ENCODE measurements at regions not wholly inside any gene's neighbourhood (a gene's known extent, or its start where the extent isn't known, plus 50 kb on each side); places are given as distances from the start of the nearest gene placed in this dataset.
"Not testable (repeated sequence)": the region's sequence is repeated elsewhere in the genome, so short reads cannot be mapped to it uniquely, and the experiment has no call there.

- no peak for DNase-seq
Measured at GRCh38 chr13:43946281-43946680, 66.6 kb downstream of the LACC1 start.

GRCh38 chr13:43947897-43948458, 68.3 kb downstream of the LACC1 start:
- no peak for DNase-seq

GRCh38 chr13:43953370-43953769, 73.7 kb downstream of the LACC1 start:
- DNase-seq = no peak

GRCh38 chr13:43956975-43957374, 77.3 kb downstream of the LACC1 start:
- not testable (repeated sequence) for DNase-seq

- no peak for DNase-seq
Measured at GRCh38 chr13:43959291-43959690, 79.6 kb downstream of the LACC1 start.

- DNase-seq = no peak
Measured at GRCh38 chr13:43961909-43962308, 82.2 kb downstream of the LACC1 start.

GRCh38 chr13:43963726-43964125, 84.0 kb downstream of the LACC1 start:
- no peak for DNase-seq

GRCh38 chr13:43964698-43965458, 85.2 kb downstream of the LACC1 start:
- no peak for DNase-seq

GRCh38 chr13:43965459-43965845, 85.7 kb downstream of the LACC1 start:
- no peak for DNase-seq

GRCh38 chr13:43968251-43968942, 88.7 kb downstream of the LACC1 start:
- DNase-seq = not testable (repeated sequence)

- DNase-seq = not testable (repeated sequence)
Measured at GRCh38 chr13:43968943-43969690, 89.4 kb downstream of the LACC1 start.

- not testable (repeated sequence) for DNase-seq
Measured at GRCh38 chr13:43969919-43970318, 90.2 kb downstream of the LACC1 start.

GRCh38 chr13:43970520-43971242, 91.0 kb downstream of the LACC1 start:
- DNase-seq = not testable (repeated sequence)

GRCh38 chr13:43971324-43971723, 91.6 kb downstream of the LACC1 start:
- not testable (repeated sequence) for DNase-seq

GRCh38 chr13:43977911-43978310, 98.2 kb downstream of the LACC1 start:
- DNase-seq = no peak

GRCh38 chr13:43978688-43979087, 99.0 kb downstream of the LACC1 start:
- no peak for DNase-seq

- no peak for DNase-seq
Measured at GRCh38 chr13:43979492-43979891, 99.8 kb downstream of the LACC1 start.

- DNase-seq = no peak
Measured at GRCh38 chr13:43980587-43980986, 100.9 kb downstream of the LACC1 start.

GRCh38 chr13:43981091-43981490, 101.4 kb downstream of the LACC1 start:
- DNase-seq = no peak

- no peak for DNase-seq
Measured at GRCh38 chr13:43981512-43982301, 102.0 kb downstream of the LACC1 start.

GRCh38 chr13:43983373-43983772, 103.7 kb downstream of the LACC1 start:
- no peak for DNase-seq

- DNase-seq = no peak
Measured at GRCh38 chr13:43984292-43984691, 104.6 kb downstream of the LACC1 start.
